Lung (tissue), 11 donors: ENCODE measurements at regions not wholly inside any gene's neighbourhood (a gene's known extent, or its start where the extent isn't known, plus 50 kb on each side); places are given as distances from the start of the nearest gene placed in this dataset.

ENCODE experiments used
- ATAC-seq: fragments of 200-7000 bp; cut with Tn5 transposase; one replicate; pipeline ENCODE4 v1.9.1; 2020; ENCODE audit warnings: moderate number of reproducible peaks; ENCODE audit not compliant: insufficient read depth, low FRiP score
- DNase-seq, 3 donors: peaks; one replicate each; pipeline ENCODE4 v3.0.0-alpha.2; 2013 to 2017
- H3K27ac ChIP-seq, 2 donors: one replicate each; pipeline ENCODE4 v1.5.1; 2013; ENCODE audit warnings: mild to moderate bottlenecking in 2 of 2, moderate library complexity in 2 of 2, control low read depth in 1 of 2, inconsistent platforms in 1 of 2, low read depth in 1 of 2, low read length in 1 of 2
- H3K27me3 ChIP-seq, 3 donors: one replicate each; pipeline ENCODE4 v1.5.1; 2013; ENCODE audit warnings: low read length in 2 of 3; ENCODE audit not compliant: control insufficient read depth in 3 of 3, insufficient read depth in 3 of 3
- H3K36me3 ChIP-seq, 4 donors: one replicate each; pipeline ENCODE4 v1.5.1; 2013; ENCODE audit warnings: low read length in 4 of 4, mild to moderate bottlenecking in 1 of 4, moderate library complexity in 1 of 4; ENCODE audit not compliant: control insufficient read depth in 4 of 4, insufficient read depth in 4 of 4
- H3K4me1 ChIP-seq, 5 donors: one replicate each; pipeline ENCODE4 v1.5.1; 2013; ENCODE audit warnings: low read length in 5 of 5, mild to moderate bottlenecking in 2 of 5, moderate library complexity in 1 of 5; ENCODE audit not compliant: control insufficient read depth in 5 of 5, insufficient read depth in 5 of 5
- H3K4me3 ChIP-seq: one replicate; pipeline ENCODE4 v1.5.1; 2013; ENCODE audit warnings: mild to moderate bottlenecking, control low read depth, moderate library complexity
- H3K9ac ChIP-seq, 2 donors: one replicate each; pipeline ENCODE4 v1.5.1; 2013; ENCODE audit warnings: low read length in 2 of 2, control low read depth in 1 of 2; ENCODE audit not compliant: insufficient read depth in 1 of 2
- H3K9me3 ChIP-seq, 4 donors: one replicate each; pipeline ENCODE4 v1.5.1; 2013; ENCODE audit warnings: low read length in 3 of 4, mild to moderate bottlenecking in 1 of 4, moderate library complexity in 1 of 4; ENCODE audit not compliant: control insufficient read depth in 4 of 4, insufficient read depth in 3 of 4
- WGBS, 2 donors: extraction: QIAGEN DNeasy Blood & Tissue Kit; methylation state at CpG; one replicate each; pipeline ENCODE4 v1.1.7; 2013; 5-methylcytosine and 5-hydroxymethylcytosine counted together
- TF ChIP-seq, protein P1 (sequence below): IDR thresholded peaks from 2 replicates; pipeline ENCODE4 v1.5.1; 2012; ENCODE audit warnings: mild to moderate bottlenecking; ENCODE audit errors: control extremely low read depth, extremely low read depth
- donor health status: control.
- donor health status: control.
- donor health status: Bipolar disorder and iron deficiency.
- donor health status: healthy.
- donor health status: DM: yes; HTN: yes; CAD: no.

DNA sequence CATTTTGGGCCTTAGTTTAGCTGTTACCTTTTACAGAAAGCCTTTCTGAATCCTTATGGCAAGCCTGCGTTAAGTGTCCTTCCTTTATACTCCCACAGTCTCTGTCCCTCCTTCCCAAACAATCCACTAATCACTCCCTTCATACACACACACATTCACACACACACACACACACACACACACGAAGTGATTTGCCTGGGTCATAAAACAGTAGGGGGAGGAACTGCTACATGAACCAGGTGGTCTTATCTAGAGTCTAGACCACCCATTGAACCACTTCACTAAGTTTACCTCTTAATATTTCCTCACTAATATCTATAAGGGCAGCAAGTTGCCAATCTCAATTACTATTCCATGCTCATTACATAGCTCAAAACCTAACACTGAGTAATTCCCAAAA, 196.7 kb upstream of the GUCY1A2 start:
- Histone ChIP-seq H3K27ac (no peak overlapping the region), H3K36me3 (no peaks in the 10 kb centered on the region), H3K4me3 (no peak overlapping the region), H3K27me3 (no peaks in the 10 kb centered on the region), H3K4me1 (no peaks in the 10 kb centered on the region), H3K9ac (no peak overlapping the region), H3K9me3 (peaks cover 0 to 1% (median 0%) of the 10 kb centered on the region in 4 donors)
- TF ChIP-seq, protein P1, sequence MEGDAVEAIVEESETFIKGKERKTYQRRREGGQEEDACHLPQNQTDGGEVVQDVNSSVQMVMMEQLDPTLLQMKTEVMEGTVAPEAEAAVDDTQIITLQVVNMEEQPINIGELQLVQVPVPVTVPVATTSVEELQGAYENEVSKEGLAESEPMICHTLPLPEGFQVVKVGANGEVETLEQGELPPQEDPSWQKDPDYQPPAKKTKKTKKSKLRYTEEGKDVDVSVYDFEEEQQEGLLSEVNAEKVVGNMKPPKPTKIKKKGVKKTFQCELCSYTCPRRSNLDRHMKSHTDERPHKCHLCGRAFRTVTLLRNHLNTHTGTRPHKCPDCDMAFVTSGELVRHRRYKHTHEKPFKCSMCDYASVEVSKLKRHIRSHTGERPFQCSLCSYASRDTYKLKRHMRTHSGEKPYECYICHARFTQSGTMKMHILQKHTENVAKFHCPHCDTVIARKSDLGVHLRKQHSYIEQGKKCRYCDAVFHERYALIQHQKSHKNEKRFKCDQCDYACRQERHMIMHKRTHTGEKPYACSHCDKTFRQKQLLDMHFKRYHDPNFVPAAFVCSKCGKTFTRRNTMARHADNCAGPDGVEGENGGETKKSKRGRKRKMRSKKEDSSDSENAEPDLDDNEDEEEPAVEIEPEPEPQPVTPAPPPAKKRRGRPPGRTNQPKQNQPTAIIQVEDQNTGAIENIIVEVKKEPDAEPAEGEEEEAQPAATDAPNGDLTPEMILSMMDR, result no peak
- 31 to 38% methylated on average over 2 of the region's 2 CpGs for WGBS, 2 donors
- DNase-seq (no peak), ATAC-seq (no peak)

DNA sequence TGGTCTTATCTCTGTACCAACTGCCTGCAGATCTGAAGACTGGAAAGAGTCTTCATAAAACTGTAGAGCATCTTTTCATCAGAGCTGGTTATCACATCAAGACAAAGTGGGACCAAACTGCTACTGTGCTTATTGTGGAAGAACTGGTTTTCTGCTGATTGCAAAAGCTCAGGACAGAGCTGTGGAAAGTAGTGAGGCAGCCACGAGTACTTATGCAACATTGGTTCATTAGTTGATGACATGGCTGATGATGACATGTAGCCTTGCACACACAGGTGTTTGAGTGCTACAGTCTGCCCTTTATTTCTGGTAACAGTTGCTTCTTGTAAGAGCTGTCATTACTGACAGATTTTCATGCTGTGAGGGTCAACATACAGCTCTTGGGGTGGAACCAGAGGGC, 185.4 kb upstream of the GUCY1A2 start:
- H3K4me3 ChIP-seq, result no peak overlapping the region
- 34 to 50% methylated on average over 1 of the region's 1 CpG for WGBS, 2 donors
- ATAC-seq (no peak), DNase-seq (no peak)
- no peaks in the 10 kb centered on the region for H3K4me1 ChIP-seq
- H3K9ac ChIP-seq, result no peak overlapping the region
- TF ChIP-seq, protein P1, result no peak
- no peak overlapping the region for H3K27ac ChIP-seq
- no peaks in the 10 kb centered on the region for H3K27me3 ChIP-seq
- peaks cover 0 to 4% (median 0%) of the 10 kb centered on the region in 4 donors for H3K9me3 ChIP-seq
- H3K36me3 ChIP-seq, result no peaks in the 10 kb centered on the region

DNA sequence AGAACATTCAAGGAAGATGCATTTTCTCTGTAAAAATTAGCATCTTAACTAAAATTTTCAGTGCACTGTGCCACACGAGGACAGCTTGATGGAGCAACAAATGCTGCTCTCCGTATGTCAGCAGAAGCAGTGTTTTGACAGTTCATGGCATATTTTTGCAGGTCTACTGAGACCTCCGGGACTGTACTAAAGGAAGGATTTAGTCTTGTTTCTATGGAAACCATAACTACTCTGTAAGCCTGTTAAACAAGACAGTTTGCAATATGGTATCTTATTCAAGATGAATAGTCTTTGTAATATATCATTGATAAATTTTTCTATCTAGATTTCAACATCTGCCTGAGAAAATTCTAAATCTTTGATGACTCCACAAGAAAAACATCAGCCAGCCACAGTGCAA, 184.0 kb upstream of the GUCY1A2 start:
- H3K4me1 ChIP-seq, result no peaks in the 10 kb centered on the region
- H3K27me3 ChIP-seq, result no peaks in the 10 kb centered on the region
- no peak for ATAC-seq
- H3K4me3 ChIP-seq, result no peak overlapping the region
- H3K36me3 ChIP-seq, result no peaks in the 10 kb centered on the region
- no peak for DNase-seq
- peaks cover 0 to 4% (median 0%) of the 10 kb centered on the region in 4 donors for H3K9me3 ChIP-seq
- H3K27ac ChIP-seq, result no peak overlapping the region
- 57 to 69% methylated on average over 3 of the region's 3 CpGs for WGBS, 2 donors
- H3K9ac ChIP-seq, result no peak overlapping the region
- TF ChIP-seq, protein P1, result no peak

DNA sequence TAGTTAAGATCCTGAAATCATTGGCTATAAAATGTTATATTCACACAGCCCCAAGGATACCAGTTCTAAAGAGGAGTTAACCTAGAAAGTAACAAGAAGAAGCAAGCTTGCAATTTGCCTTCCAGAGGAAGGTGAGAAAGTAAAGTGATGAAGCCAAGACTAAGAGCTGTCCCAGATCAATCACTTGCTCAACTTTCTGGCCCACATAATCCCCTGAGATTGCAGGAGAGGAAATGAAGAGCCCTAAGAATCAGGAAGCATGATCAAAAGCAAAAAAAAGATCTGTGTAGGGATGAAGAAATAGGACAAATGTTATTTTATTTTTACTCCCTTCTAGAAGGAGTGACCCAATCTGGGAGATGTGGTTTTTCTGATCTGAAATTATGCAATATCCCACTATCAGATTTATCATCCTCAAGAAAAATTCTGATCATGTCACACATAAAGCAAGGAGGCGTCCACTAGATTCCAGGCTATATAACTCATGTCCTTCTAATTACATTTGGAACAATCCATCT, 180.3 kb upstream of the GUCY1A2 start:
- TF ChIP-seq, protein P1, result no peak
- H3K27me3 ChIP-seq, result no peaks in the 10 kb centered on the region
- no peak overlapping the region for H3K27ac ChIP-seq
- H3K9me3 ChIP-seq, result no peaks in the 10 kb centered on the region
- DNase-seq (no peak), ATAC-seq (no peak)
- no peaks in the 10 kb centered on the region for H3K4me1 ChIP-seq
- no peak overlapping the region for H3K9ac ChIP-seq
- WGBS, 2 donors, result 71 to 91% methylated on average over 1 of the region's 1 CpG
- H3K36me3 ChIP-seq, result no peaks in the 10 kb centered on the region
- no peak overlapping the region for H3K4me3 ChIP-seq
